ENCODE measurements at regions not wholly inside any gene's neighbourhood (a gene's known extent, or its start where the extent isn't known, plus 50 kb on each side); places are given as distances from the start of the nearest gene placed in this dataset.

- TF ChIP-seq TAF1 (IDR thresholded peaks at IDR 0.05; ENCODE audit: low read depth) (no peak), CEBPB (IDR thresholded peaks at IDR 0.05) (no peak), TCF12 (IDR thresholded peaks at IDR 0.05; ENCODE audit: low read depth) (no peak), MAX (IDR thresholded peaks at IDR 0.05) (no peak), REST (IDR thresholded peaks at IDR 0.05; ENCODE audit: low read depth) (no peak), CREB1 (IDR thresholded peaks at IDR 0.05; ENCODE audit: low read depth) (no peak), TEAD4 (IDR thresholded peaks at IDR 0.05) (no peak), RAD21 (IDR thresholded peaks at IDR 0.05; ENCODE audit: low read depth) (no peak), YY1 (IDR thresholded peaks at IDR 0.05; ENCODE audit: low read depth) (no peak), FOXM1 (IDR thresholded peaks at IDR 0.05; ENCODE audit: borderline replicate concordance, low read depth) (no peak), EP300 (IDR thresholded peaks at IDR 0.05; ENCODE audit: borderline replicate concordance) (no peak), ZBTB7A (IDR thresholded peaks at IDR 0.05; ENCODE audit: low read depth) (no peak), USF1 (IDR thresholded peaks at IDR 0.05) (no peak), NFIC (IDR thresholded peaks at IDR 0.05) (no peak), EGR1 (IDR thresholded peaks at IDR 0.05) (no peak)
These were observed 1567.4 kb downstream of the EFNB2 start for GRCh38 chr13:104967836-104968630.

- no peak for TF ChIP-seq USF1 (IDR thresholded peaks at IDR 0.05)
- TF ChIP-seq NFIC (IDR thresholded peaks at IDR 0.05) = no peak
- TF ChIP-seq TAF1 (IDR thresholded peaks at IDR 0.05; ENCODE audit: low read depth) = no peak
- no peak for TF ChIP-seq ZBTB7A (IDR thresholded peaks at IDR 0.05; ENCODE audit: low read depth)
- TF ChIP-seq TCF12 (IDR thresholded peaks at IDR 0.05; ENCODE audit: low read depth) = no peak
These were observed 1568.1 kb downstream of the EFNB2 start for GRCh38 chr13:104967376-104967775.

GRCh38 chr13:104962411-104962810 lies 1573.1 kb downstream of the EFNB2 start:
- no peak for TF ChIP-seq ZBTB7A (IDR thresholded peaks at IDR 0.05; ENCODE audit: low read depth)
- TF ChIP-seq FOXM1 (IDR thresholded peaks at IDR 0.05; ENCODE audit: borderline replicate concordance, low read depth) = no peak
- no peak for TF ChIP-seq YY1 (IDR thresholded peaks at IDR 0.05; ENCODE audit: low read depth)
- no peak for TF ChIP-seq REST (IDR thresholded peaks at IDR 0.05; ENCODE audit: low read depth)
- TF ChIP-seq CEBPB (IDR thresholded peaks at IDR 0.05) = no peak
- no peak for TF ChIP-seq TEAD4 (IDR thresholded peaks at IDR 0.05)
- TF ChIP-seq USF1 (IDR thresholded peaks at IDR 0.05) = no peak
- no peak for TF ChIP-seq TCF12 (IDR thresholded peaks at IDR 0.05; ENCODE audit: low read depth)
- TF ChIP-seq EGR1 (IDR thresholded peaks at IDR 0.05) = no peak
- no peak for TF ChIP-seq MAX (IDR thresholded peaks at IDR 0.05)
- TF ChIP-seq CREB1 (IDR thresholded peaks at IDR 0.05; ENCODE audit: low read depth) = no peak
- no peak for TF ChIP-seq RAD21 (IDR thresholded peaks at IDR 0.05; ENCODE audit: low read depth)
- no peak for TF ChIP-seq NFIC (IDR thresholded peaks at IDR 0.05)
- TF ChIP-seq TAF1 (IDR thresholded peaks at IDR 0.05; ENCODE audit: low read depth) = no peak
- no peak for TF ChIP-seq EP300 (IDR thresholded peaks at IDR 0.05; ENCODE audit: borderline replicate concordance)

GRCh38 chr13:104961246-104961645 lies 1574.2 kb downstream of the EFNB2 start:
- no peak for TF ChIP-seq YY1 (IDR thresholded peaks at IDR 0.05; ENCODE audit: low read depth)
- TF ChIP-seq REST (IDR thresholded peaks at IDR 0.05; ENCODE audit: low read depth) = no peak
- no peak for TF ChIP-seq USF1 (IDR thresholded peaks at IDR 0.05)
- TF ChIP-seq NFIC (IDR thresholded peaks at IDR 0.05) = no peak
- no peak for TF ChIP-seq TAF1 (IDR thresholded peaks at IDR 0.05; ENCODE audit: low read depth)
- TF ChIP-seq EGR1 (IDR thresholded peaks at IDR 0.05) = no peak
- TF ChIP-seq CEBPB (IDR thresholded peaks at IDR 0.05) = no peak
- TF ChIP-seq EP300 (IDR thresholded peaks at IDR 0.05; ENCODE audit: borderline replicate concordance) = no peak
- no peak for TF ChIP-seq CREB1 (IDR thresholded peaks at IDR 0.05; ENCODE audit: low read depth)
- TF ChIP-seq ZBTB7A (IDR thresholded peaks at IDR 0.05; ENCODE audit: low read depth) = no peak
- TF ChIP-seq TCF12 (IDR thresholded peaks at IDR 0.05; ENCODE audit: low read depth) = no peak
- TF ChIP-seq FOXM1 (IDR thresholded peaks at IDR 0.05; ENCODE audit: borderline replicate concordance, low read depth) = no peak
- no peak for TF ChIP-seq TEAD4 (IDR thresholded peaks at IDR 0.05)
- no peak for TF ChIP-seq RAD21 (IDR thresholded peaks at IDR 0.05; ENCODE audit: low read depth)
- TF ChIP-seq MAX (IDR thresholded peaks at IDR 0.05) = no peak
